Retinal pigment epithelial cell (primary cell): ENCODE measurements at regions not wholly inside any gene's neighbourhood (a gene's known extent, or its start where the extent isn't known, plus 50 kb on each side); places are given as distances from the start of the nearest gene placed in this dataset.
A peak's percentile ranks its signal among the peaks of the same experiment; 100 is the strongest.

ENCODE experiments used
- DNase-seq: peaks from one replicate; pipeline ENCODE4 v3.0.0-alpha.2; 2010; ENCODE audit warnings: low read depth
- H3K4me3 ChIP-seq: 2 replicates; pipeline ENCODE4 v1.5.1; 2011; ENCODE audit warnings: mild to moderate bottlenecking, low read length, control low read depth, moderate library complexity
- TF ChIP-seq, protein P1 (sequence below): conservative IDR thresholded peaks from 2 replicates; pipeline ENCODE4 v1.5.1; 2011; ENCODE audit warnings: low read depth, low read length, control low read depth, inconsistent platforms

DNA sequence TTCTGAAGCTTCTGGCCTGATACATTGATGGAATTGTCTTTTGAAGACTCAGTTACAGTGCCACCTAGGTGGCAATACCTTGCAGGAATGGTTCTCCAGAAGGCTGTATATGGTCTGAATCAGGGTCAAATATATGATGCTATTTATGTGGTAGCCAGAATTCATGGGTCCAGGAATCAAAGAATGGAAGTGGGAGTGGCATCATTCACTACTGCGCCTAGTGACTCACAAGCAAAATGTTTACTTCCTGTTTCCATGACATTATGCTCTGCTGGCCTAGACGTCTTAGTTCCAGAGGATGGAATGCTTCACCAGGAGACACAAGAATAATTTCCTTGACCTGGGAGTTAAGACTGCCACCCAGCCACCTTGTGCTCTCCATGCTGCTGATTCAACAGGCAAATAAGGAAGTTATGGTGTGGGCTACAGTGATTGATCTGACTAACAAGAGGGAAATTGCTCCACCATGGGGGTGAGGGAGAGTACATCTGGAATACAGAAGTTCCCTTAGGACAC is 491.8 kb downstream of the ETS1 start:
- TF ChIP-seq, protein P1, sequence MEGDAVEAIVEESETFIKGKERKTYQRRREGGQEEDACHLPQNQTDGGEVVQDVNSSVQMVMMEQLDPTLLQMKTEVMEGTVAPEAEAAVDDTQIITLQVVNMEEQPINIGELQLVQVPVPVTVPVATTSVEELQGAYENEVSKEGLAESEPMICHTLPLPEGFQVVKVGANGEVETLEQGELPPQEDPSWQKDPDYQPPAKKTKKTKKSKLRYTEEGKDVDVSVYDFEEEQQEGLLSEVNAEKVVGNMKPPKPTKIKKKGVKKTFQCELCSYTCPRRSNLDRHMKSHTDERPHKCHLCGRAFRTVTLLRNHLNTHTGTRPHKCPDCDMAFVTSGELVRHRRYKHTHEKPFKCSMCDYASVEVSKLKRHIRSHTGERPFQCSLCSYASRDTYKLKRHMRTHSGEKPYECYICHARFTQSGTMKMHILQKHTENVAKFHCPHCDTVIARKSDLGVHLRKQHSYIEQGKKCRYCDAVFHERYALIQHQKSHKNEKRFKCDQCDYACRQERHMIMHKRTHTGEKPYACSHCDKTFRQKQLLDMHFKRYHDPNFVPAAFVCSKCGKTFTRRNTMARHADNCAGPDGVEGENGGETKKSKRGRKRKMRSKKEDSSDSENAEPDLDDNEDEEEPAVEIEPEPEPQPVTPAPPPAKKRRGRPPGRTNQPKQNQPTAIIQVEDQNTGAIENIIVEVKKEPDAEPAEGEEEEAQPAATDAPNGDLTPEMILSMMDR = peak; percentile 32
- peak; percentile 69 for DNase-seq
- no peak overlapping the region for H3K4me3 ChIP-seq

DNA sequence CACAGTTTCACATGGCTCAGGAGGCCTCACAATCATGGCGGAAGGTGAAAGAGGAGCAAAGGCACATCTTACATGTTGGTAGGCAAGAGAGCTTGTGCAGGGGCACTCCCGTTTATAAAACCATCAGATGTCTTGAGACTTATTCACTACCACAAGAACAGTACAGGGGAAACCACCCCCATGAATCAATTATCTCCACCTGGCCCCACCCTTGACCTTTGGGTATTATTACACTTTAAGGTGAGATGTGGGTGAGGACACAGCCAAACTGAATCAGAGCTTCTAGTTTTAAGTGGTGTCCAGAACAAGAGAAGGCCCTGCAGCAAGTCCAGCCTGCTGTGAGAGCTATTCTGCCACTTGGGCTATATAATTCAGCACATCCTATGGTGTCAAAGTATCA is 493.7 kb downstream of the ETS1 start:
- no peak overlapping the region for H3K4me3 ChIP-seq
- no peak for DNase-seq
- TF ChIP-seq, protein P1 = no peak

DNA sequence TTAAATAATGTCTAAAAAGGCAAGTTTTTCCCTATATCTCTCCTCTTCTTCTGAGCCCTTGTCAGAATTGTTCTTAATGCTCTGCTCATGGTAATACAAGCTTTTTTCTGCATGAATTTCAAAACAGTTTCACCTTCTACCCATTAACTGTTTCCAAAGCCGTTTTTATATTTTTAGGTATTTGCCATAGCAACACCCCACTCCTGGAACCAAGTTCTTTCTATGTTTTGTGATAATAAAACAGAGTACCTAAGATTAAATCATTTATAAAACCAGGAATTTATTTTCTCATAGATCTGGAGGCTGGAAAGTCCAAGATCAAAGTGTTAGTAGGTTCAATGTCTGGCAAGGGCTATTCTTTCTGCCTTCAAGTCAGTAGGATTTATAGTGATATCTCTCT is 497.4 kb downstream of the ETS1 start:
- no peak for DNase-seq
- TF ChIP-seq, protein P1 = no peak
- no peak overlapping the region for H3K4me3 ChIP-seq

DNA sequence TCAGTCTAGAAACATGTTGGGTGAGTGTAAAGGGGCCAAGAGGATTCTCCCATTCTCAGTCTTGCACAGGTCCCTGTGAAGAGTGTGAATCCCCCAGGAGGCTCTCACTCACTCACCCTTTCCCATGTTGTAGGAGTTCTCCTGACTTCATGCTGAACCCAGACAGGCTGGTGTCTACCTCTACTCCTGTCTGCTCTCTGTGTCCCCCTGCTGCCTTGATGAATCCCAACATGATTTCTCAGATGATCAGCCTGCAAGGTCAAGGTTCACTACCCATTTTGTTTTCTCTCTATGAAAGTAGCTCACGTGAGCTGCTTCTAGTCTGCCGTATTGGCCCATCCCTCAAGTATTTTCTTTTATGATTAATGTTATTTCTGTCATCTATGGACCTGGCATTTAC is 500.6 kb downstream of the ETS1 start:
- no peak for DNase-seq
- TF ChIP-seq, protein P1 = no peak
- H3K4me3 ChIP-seq = no peak overlapping the region

DNA sequence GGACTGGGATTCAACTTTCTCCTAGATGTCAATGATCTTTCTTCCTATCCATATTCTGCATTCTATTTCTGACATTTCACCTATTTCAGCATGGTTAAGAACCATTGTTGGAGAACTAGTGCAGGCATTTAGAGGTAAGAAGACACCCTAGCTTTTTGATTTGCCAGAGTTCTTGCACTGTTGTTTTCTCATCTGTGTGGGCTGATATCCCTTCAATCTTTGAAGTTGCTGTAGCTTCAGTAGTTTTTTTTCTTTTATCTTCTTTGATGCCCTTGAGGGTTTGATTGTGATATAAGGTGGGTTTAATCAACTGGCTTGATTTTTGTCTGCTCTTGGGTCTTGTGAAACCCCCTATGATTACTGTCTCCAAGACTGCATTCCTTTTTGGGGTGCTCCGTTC is 502.1 kb downstream of the ETS1 start:
- TF ChIP-seq, protein P1 = no peak
- DNase-seq = no peak

DNA sequence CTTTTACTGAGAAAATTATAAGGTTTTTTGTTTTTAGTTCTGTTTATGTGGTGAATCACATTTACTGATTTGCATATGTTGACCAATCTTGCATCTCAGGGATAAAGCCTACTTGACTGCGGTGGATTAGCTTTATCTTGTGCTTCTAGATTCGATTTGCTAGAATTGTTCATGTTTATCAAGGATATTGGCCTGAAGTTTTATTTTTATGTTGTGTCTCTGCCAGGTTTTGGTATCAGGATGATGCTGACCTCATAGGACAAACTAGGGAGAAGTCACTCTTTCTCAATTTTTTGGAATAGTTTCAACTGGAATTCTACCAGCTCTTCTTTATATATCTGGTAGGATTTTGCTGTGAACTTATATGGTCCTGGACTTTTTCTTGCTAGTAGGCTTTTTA is 504.8 kb downstream of the ETS1 start:
- TF ChIP-seq, protein P1 = no peak
- H3K4me3 ChIP-seq = no peak overlapping the region
- no peak for DNase-seq

More for the DNA sequence above, 502.1 kb downstream of the ETS1 start:
- H3K4me3 ChIP-seq = no peak overlapping the region

DNA sequence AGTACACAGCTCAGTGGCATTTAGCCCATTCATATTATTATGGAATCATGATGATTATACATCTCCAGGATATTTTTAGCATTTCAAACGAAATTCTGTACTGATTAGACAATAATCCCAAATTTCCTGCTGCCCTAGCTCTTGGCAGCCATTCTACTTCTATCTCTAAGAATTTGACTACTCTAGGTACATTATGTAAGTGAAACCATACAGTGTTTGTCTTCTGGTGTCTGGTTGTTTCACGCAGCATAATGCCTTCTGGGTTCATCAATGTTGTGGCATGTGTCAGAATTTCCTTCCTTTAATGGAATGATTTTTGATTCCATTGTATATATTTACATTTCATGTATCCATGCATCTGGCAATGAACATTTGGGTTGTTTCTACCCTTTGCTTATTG is 517.7 kb downstream of the ETS1 start:
- TF ChIP-seq, protein P1 = no peak
- no peak overlapping the region for H3K4me3 ChIP-seq

More for the DNA sequence above, 517.7 kb downstream of the ETS1 start:
- no peak for DNase-seq
